Activated gamma-delta T cell (primary cell): ENCODE measurements at regions not wholly inside any gene's neighbourhood (a gene's known extent, or its start where the extent isn't known, plus 50 kb on each side); places are given as distances from the start of the nearest gene placed in this dataset.

Experiments used
- DNase-seq: peaks from one replicate; lab custom pipeline; 2025; lab: John Stamatoyannopoulos, UW

- no peak for DNase-seq
These were observed 266.6 kb downstream of the PIK3R1 start for GRCh38 chr5:68482199-68482598.

DNA sequence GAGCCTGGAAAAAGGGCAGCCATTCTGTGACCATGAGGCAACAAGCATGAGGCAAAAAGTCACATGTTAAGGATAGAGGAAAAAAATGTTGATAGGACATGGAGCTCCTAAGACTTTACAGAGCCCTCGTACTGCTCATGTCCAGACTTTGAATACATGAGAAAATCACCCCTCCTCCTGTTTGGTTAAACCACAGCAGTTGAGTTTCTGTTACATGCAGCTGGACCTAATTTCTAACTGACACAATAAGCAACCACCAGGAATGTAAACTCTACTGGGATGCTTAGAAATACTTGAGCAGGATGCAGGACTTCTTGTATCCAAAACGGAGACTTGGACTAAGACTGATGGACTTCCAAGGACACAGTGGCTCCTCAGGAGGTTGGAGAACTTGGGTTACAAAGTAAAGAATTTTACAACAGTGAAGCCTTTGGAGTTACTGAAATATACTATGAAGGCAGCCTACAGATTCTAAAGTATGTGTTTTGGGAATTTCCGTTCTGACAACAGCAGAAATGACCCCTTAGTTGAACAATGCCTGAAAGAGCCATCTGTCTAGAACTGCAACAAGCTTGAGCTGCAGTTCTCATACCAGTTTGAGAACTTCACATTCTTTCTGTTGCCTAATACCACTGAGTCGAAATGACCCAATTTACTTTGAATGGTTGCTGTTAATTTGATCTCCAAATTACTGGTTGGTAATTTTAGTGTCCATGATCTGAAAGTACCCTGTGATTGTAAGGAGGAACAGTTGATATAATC, 268.9 kb downstream of the PIK3R1 start:
- no peak for DNase-seq

GRCh38 chr5:68489556-68489955, 274.0 kb downstream of the PIK3R1 start:
- DNase-seq: no peak

DNA sequence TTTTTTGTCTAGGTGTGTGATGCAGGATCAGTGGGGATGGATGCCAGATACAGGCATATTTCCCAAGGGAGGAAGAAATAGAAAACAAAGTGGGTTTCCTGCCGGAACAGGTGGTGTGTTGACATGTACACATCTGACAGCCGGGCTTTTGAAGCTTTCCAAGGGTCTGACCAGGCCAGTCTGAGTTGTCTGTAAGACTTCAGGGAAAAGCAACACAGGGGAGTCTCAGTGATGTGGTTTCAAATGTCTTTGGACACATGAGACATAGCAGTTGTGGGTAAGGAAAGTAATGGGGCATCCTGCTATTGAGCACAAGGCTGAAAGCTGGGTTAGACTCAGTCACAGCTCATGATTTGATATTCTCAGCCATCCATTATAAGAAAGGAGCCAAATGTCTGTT, 274.9 kb downstream of the PIK3R1 start:
- no peak for DNase-seq

GRCh38 chr5:68494771-68495170, 279.2 kb downstream of the PIK3R1 start:
- DNase-seq: no peak

DNA sequence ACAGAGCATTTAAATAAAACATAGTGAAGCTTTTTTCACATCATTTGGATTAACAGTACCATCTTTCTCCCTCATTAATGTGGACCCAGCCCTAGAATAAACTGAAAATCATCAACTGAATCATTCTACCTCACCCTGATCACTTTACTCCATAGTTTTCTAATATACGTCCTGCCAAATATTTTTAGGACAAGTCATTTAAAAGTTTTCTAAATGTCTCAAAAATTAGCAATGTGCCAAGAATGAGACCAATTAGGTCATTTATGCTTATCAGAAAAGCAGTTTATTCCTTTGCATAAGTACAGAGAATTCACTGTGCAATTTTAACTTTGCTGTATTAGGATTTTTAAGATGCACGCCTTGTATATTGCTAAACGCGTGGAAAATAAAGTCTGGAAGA, 284.4 kb downstream of the PIK3R1 start:
- DNase-seq: no peak

DNA sequence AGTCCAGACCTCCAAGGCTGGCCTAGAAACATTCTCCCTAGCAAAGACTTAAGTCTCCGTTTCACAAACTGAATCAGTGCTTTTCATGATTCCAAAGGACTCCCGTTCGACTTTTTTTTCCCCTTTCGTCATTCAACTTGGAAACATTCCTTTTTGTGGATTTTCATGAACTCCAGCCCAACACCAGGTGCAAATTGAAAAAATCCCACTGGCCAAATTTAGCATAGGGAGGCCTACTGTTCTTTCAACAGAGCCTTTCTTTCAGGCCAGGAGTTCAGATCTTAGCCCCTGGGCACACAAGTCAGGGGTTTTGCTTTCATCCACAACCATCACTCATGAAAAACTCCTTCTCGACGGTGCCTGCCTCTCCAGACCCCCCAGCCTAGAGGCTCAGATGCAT, 285.3 kb downstream of the PIK3R1 start:
- no peak for DNase-seq

DNA sequence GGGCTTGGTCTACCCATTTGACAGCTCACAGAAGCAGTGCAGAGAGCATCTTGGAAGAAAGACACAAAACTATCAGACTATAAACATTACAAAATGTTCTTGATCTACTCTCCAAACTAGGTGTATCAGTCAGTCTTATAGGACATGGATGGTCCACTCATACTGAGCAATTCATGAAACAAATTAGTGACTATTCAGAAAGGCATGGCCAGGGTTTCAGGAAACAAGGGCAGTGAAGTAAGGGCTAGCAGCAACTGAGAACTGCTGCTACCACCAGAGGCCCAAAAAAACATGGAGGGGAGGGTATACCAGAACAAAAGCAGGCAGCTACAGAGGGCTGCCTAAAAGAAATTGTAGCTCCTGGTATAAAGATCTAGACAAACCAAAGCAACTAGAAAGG, 287.0 kb downstream of the PIK3R1 start:
- DNase-seq: no peak

- DNase-seq: no peak
These were observed 288.8 kb downstream of the PIK3R1 start for GRCh38 chr5:68504306-68504705.

DNA sequence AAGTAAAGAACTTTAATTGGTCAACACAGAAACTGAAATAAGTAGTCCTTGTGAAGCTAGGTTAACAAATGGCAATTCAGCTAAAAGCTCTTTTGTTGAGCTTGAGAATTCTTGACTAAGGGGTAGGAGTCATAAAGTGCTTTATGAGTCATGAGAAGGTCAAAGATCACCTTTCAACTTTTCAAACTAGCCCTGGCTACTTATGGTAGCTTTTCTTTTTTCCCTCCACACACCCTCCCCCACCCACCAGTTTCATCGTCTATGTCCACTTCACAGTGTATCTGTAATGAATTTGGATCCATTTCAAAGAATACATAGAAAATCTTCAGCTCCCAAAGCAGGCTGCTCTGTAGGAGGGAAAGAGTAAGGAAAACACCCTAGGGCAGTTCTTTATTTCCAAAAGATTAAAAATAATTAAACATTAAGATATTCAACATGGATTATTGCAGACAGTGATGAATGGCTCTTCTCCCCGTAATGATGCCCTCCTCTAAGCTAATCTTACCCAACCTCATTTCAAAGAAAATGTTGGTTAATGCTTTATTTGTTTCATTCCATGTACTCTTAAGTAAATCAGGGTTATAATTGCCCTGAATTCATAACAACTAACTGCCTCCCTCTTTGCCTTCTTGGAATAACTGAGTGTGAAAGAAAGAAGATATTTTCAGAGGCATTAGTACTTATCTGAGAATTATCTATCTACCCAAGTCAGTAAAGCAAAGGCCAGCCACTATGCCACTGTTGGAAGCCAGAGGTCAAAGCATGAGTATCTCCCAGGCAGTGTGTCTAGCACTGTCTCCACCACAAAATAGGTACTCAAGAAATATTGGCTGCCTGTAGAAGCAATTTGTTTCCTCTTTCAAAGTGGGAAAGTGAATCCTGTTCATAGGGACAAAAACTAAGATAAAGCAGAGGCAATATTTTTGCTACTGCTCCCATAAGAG, 290.6 kb downstream of the PIK3R1 start:
- DNase-seq: no peak

- no peak for DNase-seq
These were observed 300.0 kb downstream of the PIK3R1 start for GRCh38 chr5:68515514-68515913.

- no peak for DNase-seq
These were observed 302.7 kb downstream of the PIK3R1 start for GRCh38 chr5:68518286-68518685.

- no peak for DNase-seq
These were observed 303.6 kb downstream of the PIK3R1 start for GRCh38 chr5:68519143-68519542.

DNA sequence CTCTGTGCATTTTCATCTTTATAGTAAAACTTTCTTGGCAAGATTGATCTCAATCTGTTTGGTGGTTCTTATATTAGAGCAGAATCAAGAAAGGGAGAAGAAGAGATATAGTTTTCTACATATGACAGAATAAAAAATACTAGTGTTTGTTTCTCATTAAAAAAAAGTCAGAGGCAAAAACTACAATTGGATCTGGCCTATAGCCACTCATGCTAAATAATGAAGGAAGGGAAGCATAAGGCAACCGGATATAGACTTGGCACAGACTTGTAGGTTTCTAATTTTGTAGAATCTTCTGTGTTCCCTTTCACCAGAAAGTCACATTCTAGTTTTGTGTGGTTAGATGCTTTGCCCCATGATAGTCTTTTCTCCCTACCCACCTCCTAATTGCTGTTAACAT, 306.2 kb downstream of the PIK3R1 start:
- no peak for DNase-seq

DNA sequence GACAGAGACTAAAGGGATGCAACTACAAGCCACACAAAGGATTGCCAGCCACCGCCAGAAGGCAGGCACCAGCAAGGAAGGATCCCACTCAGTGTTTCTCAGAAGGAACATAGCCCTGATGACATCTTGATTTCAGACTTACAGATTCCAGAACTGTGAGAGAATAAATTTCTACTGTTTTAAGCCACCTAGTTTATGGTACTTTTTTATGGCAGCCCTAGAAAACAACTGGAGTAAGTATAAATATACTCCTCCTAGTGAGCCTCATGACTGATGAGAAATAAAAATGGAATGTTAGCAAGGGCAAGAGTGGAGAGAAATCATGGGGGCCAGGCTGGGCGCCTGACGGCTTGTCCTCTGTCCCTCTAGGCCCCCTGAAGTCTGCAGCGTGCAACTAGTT, 307.3 kb downstream of the PIK3R1 start:
- DNase-seq: no peak

DNA sequence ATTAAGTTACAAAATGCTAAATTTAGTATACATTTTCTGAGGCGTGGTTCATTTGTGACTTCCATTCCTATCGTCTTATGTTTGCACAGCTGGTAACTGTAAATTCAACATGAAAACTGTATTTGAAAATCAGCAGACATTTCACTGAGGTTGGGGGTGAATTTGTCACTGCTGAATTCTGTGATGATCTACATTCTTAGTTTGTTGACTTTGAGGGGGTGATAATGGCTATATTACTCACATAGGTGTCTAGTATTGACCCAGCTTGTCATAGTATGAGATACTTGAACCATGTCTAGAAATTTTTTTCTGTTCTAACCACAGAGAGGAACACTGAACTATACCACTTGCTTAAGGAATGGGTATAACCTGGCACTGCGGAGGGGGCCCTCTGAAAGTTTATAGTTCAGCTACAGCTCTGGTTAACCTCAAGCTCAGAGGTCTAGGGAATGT, 313.3 kb downstream of the PIK3R1 start:
- no peak for DNase-seq

- no peak for DNase-seq
These were observed 314.0 kb downstream of the PIK3R1 start for GRCh38 chr5:68529581-68529980.

DNA sequence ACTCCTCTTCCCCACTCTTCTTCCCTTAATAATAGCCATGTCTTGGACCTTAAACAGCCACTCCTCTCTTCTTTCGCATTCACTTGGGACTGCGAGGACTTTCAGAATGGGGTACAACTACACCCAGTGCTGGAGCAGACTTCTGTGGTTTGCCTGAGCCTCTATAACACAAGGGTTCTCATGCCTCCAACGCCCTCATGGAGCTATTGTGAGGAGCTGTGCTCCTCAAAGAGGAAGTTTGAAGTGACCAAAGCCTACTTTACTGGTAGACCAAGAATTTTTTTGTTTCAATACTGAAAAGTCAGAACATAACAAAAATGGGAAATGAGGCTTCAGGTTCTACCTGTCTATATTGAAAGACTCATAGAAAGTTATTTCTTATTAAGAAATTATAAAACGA, 316.4 kb downstream of the PIK3R1 start:
- DNase-seq: no peak

DNA sequence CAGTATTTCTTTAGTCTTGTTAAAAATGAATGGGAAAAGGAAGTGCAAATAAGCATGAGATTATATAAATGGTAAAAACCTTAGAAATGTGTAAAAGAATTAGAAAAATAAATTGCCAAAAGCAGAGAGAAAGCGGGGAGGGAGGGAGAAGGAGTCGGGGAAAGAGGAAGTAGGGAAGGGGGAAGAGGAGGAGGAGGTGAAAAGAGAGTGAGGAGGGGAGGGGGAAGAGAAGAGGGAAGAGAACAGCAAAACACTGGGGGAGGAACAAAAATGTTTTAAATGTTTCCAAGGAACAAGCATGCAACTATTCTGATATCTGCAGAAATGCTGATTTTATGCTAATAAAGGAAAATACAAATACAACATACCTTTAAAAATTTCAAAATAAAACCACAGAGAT, 317.5 kb downstream of the PIK3R1 start:
- DNase-seq: no peak

DNA sequence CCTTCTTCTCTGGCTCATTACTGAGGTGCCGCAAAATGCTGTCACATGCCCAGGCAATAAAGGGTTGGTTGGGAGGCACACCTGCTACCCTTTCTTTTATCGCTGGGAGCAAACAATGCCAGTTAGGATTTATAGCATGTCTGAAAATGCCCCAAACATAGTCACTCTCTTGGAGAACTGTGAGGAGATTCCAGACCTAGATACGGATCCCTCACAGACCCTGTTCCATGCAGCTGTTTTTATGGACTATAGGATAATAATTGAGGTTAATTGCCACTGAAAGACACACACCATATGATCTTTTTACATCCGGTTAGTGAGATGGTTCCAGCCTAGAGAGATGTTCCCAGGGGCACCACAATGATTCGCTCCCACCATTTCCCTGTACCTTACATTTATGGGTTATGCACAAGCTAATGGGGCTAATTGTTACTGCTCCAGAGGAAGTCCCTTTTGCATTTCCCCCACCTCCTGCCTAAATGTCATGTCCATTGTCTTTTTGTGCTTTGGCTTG, 318.1 kb downstream of the PIK3R1 start:
- DNase-seq: no peak

DNA sequence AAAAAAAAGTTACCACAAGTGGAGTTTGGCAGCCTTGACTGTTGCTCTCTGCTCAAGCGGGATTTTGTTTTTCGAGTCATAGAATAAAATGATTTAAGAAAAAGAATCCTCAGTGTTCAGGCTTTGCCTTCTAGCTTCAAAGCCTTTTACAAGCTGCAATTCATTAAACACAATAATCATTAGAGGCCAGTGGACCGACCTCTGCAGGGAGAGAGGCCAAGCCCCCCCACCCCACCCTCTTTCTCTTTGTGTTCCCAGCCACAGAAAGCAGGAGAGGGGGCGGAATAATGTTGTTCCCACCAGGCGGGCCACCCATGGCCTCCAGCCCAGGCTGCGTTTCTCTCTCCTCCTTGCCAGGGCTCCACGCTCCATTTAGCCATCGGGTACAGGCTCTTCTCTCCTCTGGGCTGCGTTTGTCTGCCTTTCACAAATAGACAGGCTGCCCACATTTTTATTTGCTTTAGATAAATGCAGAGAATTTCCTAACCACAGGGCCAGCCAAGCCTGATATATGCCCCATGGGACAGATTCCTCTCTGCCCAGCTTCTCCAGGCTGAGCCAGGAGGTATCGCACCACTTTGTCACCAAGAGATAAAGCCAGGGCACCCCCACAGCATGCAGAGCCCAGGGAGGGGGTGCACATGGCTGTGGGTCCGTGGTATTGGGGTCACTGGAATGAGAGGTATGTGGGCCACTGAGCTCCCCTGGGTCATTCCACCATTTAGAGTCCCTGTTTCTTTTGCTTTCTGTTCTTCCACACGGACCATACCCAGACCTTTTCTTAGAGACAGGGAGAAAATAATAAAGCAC, 318.8 kb downstream of the PIK3R1 start:
- DNase-seq: no peak

DNA sequence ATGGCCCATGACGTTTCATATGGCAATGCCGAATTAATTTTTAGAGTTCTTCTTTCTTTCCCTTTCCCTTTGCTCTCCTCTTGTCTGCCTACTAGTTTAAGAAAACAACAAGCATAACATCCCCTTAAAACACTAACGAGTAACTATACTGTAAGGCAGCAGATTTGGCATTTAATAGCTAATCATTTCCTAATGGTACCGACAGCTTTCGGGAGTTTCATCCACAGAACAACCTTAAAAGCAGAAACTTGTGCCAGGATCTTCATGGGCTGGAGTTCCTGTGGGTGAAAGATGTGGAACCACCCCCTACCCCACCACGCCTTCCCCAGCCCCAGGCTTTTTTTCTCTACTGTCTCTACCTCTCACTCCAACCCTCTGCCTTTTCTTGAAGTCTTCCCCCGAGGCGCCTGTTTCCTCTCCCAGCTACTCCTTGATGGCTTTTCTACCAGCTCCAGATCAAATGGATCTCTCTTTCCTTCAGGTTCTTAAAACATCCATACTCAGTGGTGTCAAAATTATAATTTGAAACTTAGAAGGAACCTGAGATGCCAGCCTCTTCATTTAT, 319.5 kb downstream of the PIK3R1 start:
- DNase-seq: no peak
